Muscle layer of colon (tissue), 2 donors: ENCODE measurements at regions not wholly inside any gene's neighbourhood (a gene's known extent, or its start where the extent isn't known, plus 50 kb on each side); places are given as distances from the start of the nearest gene placed in this dataset.
A peak's percentile ranks its signal among the peaks of the same experiment; 100 is the strongest.
"Not testable (repeated sequence)": the region's sequence is repeated elsewhere in the genome, so short reads cannot be mapped to it uniquely, and the experiment has no call there.

Experiments
- H3K27ac ChIP-seq: one replicate; pipeline ENCODE4 v1.7.0; 2013; ENCODE audit warnings: low read depth, mild to moderate bottlenecking, low read length, moderate library complexity
- H3K27me3 ChIP-seq, 2 donors: one replicate each; pipeline ENCODE4 v1.7.0; 2013; ENCODE audit warnings: low read length in 2 of 2, mild to moderate bottlenecking in 2 of 2; ENCODE audit not compliant: insufficient read depth in 2 of 2, control insufficient read depth in 1 of 2
- H3K36me3 ChIP-seq: one replicate; pipeline ENCODE4 v1.7.0; 2013; ENCODE audit warnings: mild to moderate bottlenecking, low read length; ENCODE audit not compliant: insufficient read depth
- H3K4me1 ChIP-seq: one replicate; pipeline ENCODE4 v1.7.0; 2013; ENCODE audit warnings: mild to moderate bottlenecking, low read length; ENCODE audit not compliant: insufficient read depth
- H3K4me3 ChIP-seq, 2 donors: one replicate each; pipeline ENCODE4 v1.7.0; 2013; ENCODE audit warnings: low read length in 2 of 2, low read depth in 1 of 2, mild to moderate bottlenecking in 1 of 2, moderate library complexity in 1 of 2
- H3K9ac ChIP-seq: one replicate; pipeline ENCODE4 v1.7.0; 2013; ENCODE audit warnings: low read length
- H3K9me3 ChIP-seq: one replicate; pipeline ENCODE4 v1.7.0; 2013; ENCODE audit warnings: mild to moderate bottlenecking, low read length
- donor health status: abdominal sarcoma.
- donor health status: Adenocarcinoma of cecum.

GRCh38 chr13:37510441-37510840, 88.1 kb downstream of the POSTN start:
- Histone ChIP-seq H3K36me3 (no peaks in the 10 kb centered on the region), H3K4me3 (no peak overlapping the region), H3K9me3 (no peaks in the 10 kb centered on the region), H3K9ac (no peak overlapping the region), H3K27me3 (no peaks in the 10 kb centered on the region), H3K27ac (no peak overlapping the region), H3K4me1 (no peaks in the 10 kb centered on the region)

GRCh38 chr13:37505531-37505930, 93.0 kb downstream of the POSTN start:
- Histone ChIP-seq H3K4me3 (no peak overlapping the region), H3K36me3 (no peaks in the 10 kb centered on the region), H3K27me3 (no peaks in the 10 kb centered on the region), H3K4me1 (no peaks in the 10 kb centered on the region), H3K27ac (no peak overlapping the region), H3K9ac (no peak overlapping the region), H3K9me3 (no peaks in the 10 kb centered on the region)

- H3K27ac ChIP-seq = no peak overlapping the region
- H3K27me3 ChIP-seq = no peaks in the 10 kb centered on the region
- H3K4me1 ChIP-seq = no peaks in the 10 kb centered on the region
- no peak overlapping the region for H3K9ac ChIP-seq
- no peaks in the 10 kb centered on the region for H3K9me3 ChIP-seq
- no peak overlapping the region for H3K4me3 ChIP-seq
- no peaks in the 10 kb centered on the region for H3K36me3 ChIP-seq
Measured at GRCh38 chr13:37504251-37504650, 94.3 kb downstream of the POSTN start.

- Histone ChIP-seq H3K27ac (no peak overlapping the region), H3K9ac (no peak overlapping the region), H3K4me1 (no peaks in the 10 kb centered on the region), H3K36me3 (no peaks in the 10 kb centered on the region), H3K4me3 (no peak overlapping the region), H3K9me3 (no peaks in the 10 kb centered on the region), H3K27me3 (no peaks in the 10 kb centered on the region)
Measured at GRCh38 chr13:37503287-37503686, 95.3 kb downstream of the POSTN start.

GRCh38 chr13:37502303-37502993, 96.1 kb downstream of the POSTN start:
- not testable (repeated sequence) for H3K27ac ChIP-seq, H3K9ac ChIP-seq, H3K4me1 ChIP-seq, H3K4me3 ChIP-seq, H3K36me3 ChIP-seq, H3K27me3 ChIP-seq, H3K9me3 ChIP-seq

GRCh38 chr13:37501187-37501586, 97.4 kb downstream of the POSTN start:
- Histone ChIP-seq H3K9me3 (no peaks in the 10 kb centered on the region), H3K4me3 (no peak overlapping the region), H3K27ac (no peak overlapping the region), H3K27me3 (no peaks in the 10 kb centered on the region), H3K9ac (no peak overlapping the region), H3K36me3 (no peaks in the 10 kb centered on the region), H3K4me1 (no peaks in the 10 kb centered on the region)

- Histone ChIP-seq H3K4me3 (no peak overlapping the region), H3K36me3 (no peaks in the 10 kb centered on the region), H3K4me1 (peaks cover 16% of the 10 kb centered on the region), H3K27ac (no peak overlapping the region), H3K9me3 (no peaks in the 10 kb centered on the region), H3K27me3 (no peaks in the 10 kb centered on the region), H3K9ac (no peak overlapping the region)
Measured at GRCh38 chr13:37495046-37495445, 103.5 kb downstream of the POSTN start.

- H3K27ac ChIP-seq = no peak overlapping the region
- H3K4me1 ChIP-seq = peaks cover 16% of the 10 kb centered on the region
- H3K27me3 ChIP-seq = no peaks in the 10 kb centered on the region
- no peak overlapping the region for H3K9ac ChIP-seq
- no peaks in the 10 kb centered on the region for H3K36me3 ChIP-seq
- peak overlapping the region in 1 of 2 donors; percentile 24 for H3K4me3 ChIP-seq
- no peaks in the 10 kb centered on the region for H3K9me3 ChIP-seq
Measured at GRCh38 chr13:37493775-37494174, 104.8 kb downstream of the POSTN start.

- peaks cover 16% of the 10 kb centered on the region for H3K4me1 ChIP-seq
- H3K9ac ChIP-seq = no peak overlapping the region
- no peak overlapping the region for H3K4me3 ChIP-seq
- no peaks in the 10 kb centered on the region for H3K27me3 ChIP-seq
- H3K36me3 ChIP-seq = no peaks in the 10 kb centered on the region
- H3K27ac ChIP-seq = peak overlapping the region; percentile 42
- no peaks in the 10 kb centered on the region for H3K9me3 ChIP-seq
Measured at GRCh38 chr13:37492741-37493514, 105.6 kb downstream of the POSTN start.

- H3K9ac ChIP-seq = no peak overlapping the region
Measured at GRCh38 chr13:37492075-37492474, 106.5 kb downstream of the POSTN start.

GRCh38 chr13:37491661-37492060, 106.9 kb downstream of the POSTN start:
- H3K9ac ChIP-seq = no peak overlapping the region
- H3K4me3 ChIP-seq = no peak overlapping the region
- no peak overlapping the region for H3K27ac ChIP-seq
- H3K36me3 ChIP-seq = no peaks in the 10 kb centered on the region
- H3K4me1 ChIP-seq = peaks cover 16% of the 10 kb centered on the region
- no peaks in the 10 kb centered on the region for H3K27me3 ChIP-seq
- H3K9me3 ChIP-seq = no peaks in the 10 kb centered on the region

More at GRCh38 chr13:37492075-37492474, 106.5 kb downstream of the POSTN start:
- Histone ChIP-seq H3K27ac (peak overlapping the region; percentile 14), H3K4me3 (no peak overlapping the region), H3K36me3 (no peaks in the 10 kb centered on the region), H3K9me3 (no peaks in the 10 kb centered on the region), H3K27me3 (no peaks in the 10 kb centered on the region), H3K4me1 (peaks cover 16% of the 10 kb centered on the region)
